Adrenal gland (tissue), 9 donors: ENCODE measurements at regions not wholly inside any gene's neighbourhood (a gene's known extent, or its start where the extent isn't known, plus 50 kb on each side); places are given as distances from the start of the nearest gene placed in this dataset.

ENCODE experiments used
- DNase-seq, 7 donors: peaks; one replicate each; pipeline ENCODE4 v3.0.0-alpha.2; 2019 to 2020
- H3K27ac ChIP-seq, 5 donors: fragments of 200-600 bp; sonication (generic) in 4 of 5; 1 replicate in 3 of 5; 2 replicates in 2 of 5; pipeline versions ENCODE4 v1.5.1 to v1.8.0; 2016 to 2020; ENCODE audit warnings: mild to moderate bottlenecking in 1 of 5
- H3K27me3 ChIP-seq: fragments of 200-600 bp; 2 replicates; pipeline ENCODE4 v1.8.0; 2021
- H3K36me3 ChIP-seq, 2 donors: fragments of 200-600 bp; replicated peaks in 1 of 2; 1 replicate in 1 of 2; 2 replicates in 1 of 2; pipeline versions ENCODE4 v1.5.1 to v1.8.0; 2018 to 2022
- H3K4me1 ChIP-seq, 2 donors: fragments of 200-600 bp; replicated peaks in 1 of 2; 1 replicate in 1 of 2; 2 replicates in 1 of 2; pipeline versions ENCODE4 v1.5.1 to v1.8.0; 2018 to 2021
- H3K4me3 ChIP-seq, 4 donors: fragments of 200-600 bp; sonication (generic) in 3 of 4; one replicate each; pipeline ENCODE4 v1.5.1; 2016 to 2018
- H3K9me3 ChIP-seq, 3 donors: fragments of 200-600 bp; sonication (generic) in 1 of 3; replicated peaks in 1 of 3; 1 replicate in 2 of 3; 2 replicates in 1 of 3; pipeline versions ENCODE4 v1.5.1 to v1.8.0; 2016 to 2021
- POLR2A ChIP-seq, 2 donors: fragments of 450-650 bp; IDR thresholded peaks; one replicate each; pipeline ENCODE4 v1.6.1; 2017; ENCODE audit warnings: antibody characterized with exemption in 2 of 2, mild to moderate bottlenecking in 2 of 2, moderate library complexity in 1 of 2
- WGBS, 4 donors: extraction: QIAGEN DNeasy Blood & Tissue Kit in 2 of 4; methylation state at CpG; one replicate each; pipeline versions ENCODE4 v1.1.5 to v1.1.7; 2013 to 2017; 5-methylcytosine and 5-hydroxymethylcytosine counted together
- intact Hi-C, 2 donors: fragments of 100-400 bp; cut with DNase I; formaldehyde crosslinking; loops; one replicate each; pipeline versions ENCODE4 v1.14.1 to v1.15.0; 2022 to 2023
- TF ChIP-seq, protein P1 (sequence below), 6 experiments: fragments of 450-650 bp in 4 of 6; fragments of 200-600 bp in 2 of 6; sonication (generic) in 1 of 6; IDR thresholded peaks; 1 replicate in 5 of 6; 2 replicates in 1 of 6; pipeline versions ENCODE4 v1.5.1 to v1.8.0; 2016 to 2021; ENCODE audit warnings: antibody characterized with exemption in 6 of 6, mild to moderate bottlenecking in 2 of 6, moderate library complexity in 1 of 6
- donor health status: healthy with polysubstance abuse.
- donor health status: Bipolar disorder and iron deficiency.
- donor health status: DM: yes; HTN: yes; CAD: no.
- donor health status: DM: no; HTN: no; CAD: no.
- donor health status: DM: no; HTN: no; CAD: no.

DNA sequence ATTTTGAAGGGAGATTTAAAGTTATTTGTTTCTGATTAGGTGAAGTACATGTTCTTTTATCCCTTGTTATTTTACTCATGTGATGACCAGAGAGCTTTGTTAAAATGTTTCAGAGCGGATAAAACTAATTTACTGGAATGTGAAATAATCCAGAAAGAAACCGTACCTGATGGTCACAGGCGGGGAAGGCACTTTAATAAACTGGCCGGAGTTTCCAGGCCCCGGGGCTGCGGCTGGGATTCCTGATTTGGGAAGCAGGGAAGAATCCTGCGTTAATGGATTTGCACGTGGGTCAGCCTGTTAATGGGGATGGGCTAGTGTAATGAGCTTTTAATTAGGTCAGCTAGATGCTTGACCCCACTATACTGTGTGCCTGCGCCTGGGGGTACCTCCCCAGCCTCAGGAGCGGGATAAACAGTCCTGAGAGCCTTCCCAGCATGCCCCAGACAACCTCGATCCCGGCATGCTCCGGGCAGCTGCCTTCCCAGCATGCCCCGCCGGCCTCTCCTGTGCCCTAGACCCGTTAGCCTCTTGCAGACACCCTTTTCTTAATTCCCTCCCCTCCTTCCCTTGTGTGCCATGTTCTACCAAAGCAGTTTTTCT, 208.6 kb upstream of the CDKN3 start:
- Histone ChIP-seq H3K27me3 (no peaks in the 10 kb centered on the region), H3K4me3 (no peak overlapping the region), H3K36me3 (no peaks in the 10 kb centered on the region), H3K27ac (no peak overlapping the region), H3K4me1 (no peaks in the 10 kb centered on the region), H3K9me3 (no peaks in the 10 kb centered on the region)
- intact Hi-C loops, result no loop called here
- 88 to 94% (median 91%) methylated on average over 16 of the region's 16 CpGs for WGBS, 4 donors
- TF ChIP-seq, protein P1, sequence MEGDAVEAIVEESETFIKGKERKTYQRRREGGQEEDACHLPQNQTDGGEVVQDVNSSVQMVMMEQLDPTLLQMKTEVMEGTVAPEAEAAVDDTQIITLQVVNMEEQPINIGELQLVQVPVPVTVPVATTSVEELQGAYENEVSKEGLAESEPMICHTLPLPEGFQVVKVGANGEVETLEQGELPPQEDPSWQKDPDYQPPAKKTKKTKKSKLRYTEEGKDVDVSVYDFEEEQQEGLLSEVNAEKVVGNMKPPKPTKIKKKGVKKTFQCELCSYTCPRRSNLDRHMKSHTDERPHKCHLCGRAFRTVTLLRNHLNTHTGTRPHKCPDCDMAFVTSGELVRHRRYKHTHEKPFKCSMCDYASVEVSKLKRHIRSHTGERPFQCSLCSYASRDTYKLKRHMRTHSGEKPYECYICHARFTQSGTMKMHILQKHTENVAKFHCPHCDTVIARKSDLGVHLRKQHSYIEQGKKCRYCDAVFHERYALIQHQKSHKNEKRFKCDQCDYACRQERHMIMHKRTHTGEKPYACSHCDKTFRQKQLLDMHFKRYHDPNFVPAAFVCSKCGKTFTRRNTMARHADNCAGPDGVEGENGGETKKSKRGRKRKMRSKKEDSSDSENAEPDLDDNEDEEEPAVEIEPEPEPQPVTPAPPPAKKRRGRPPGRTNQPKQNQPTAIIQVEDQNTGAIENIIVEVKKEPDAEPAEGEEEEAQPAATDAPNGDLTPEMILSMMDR (IDR thresholded peaks at IDR 0.05), result no peak
- no peak for TF ChIP-seq POLR2A (IDR thresholded peaks at IDR 0.05)
- no peak for DNase-seq

DNA sequence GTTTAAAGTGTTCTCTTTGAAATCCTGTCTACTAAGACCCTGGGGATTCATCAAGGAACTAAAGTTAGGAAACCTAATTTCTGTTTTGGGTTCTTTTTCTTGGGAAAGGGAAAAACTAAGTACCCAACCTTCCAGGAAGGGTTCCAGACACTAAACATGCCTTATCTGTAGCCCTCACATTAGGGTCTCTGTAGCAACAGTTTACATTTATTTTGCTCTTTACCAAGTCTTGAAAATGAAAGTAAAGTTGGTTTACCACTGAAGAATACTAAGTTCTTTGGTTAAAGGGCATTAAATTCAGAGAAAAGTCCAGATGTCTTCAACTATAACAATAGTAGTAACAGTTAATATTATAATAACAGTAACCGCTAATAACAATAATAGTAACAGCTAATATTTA, 207.5 kb upstream of the CDKN3 start:
- WGBS, 4 donors, result 93 to 97% (median 96%) methylated on average over 1 of the region's 1 CpG
- Histone ChIP-seq H3K36me3 (no peaks in the 10 kb centered on the region), H3K4me1 (no peaks in the 10 kb centered on the region), H3K9me3 (no peaks in the 10 kb centered on the region), H3K27ac (no peak overlapping the region), H3K27me3 (no peaks in the 10 kb centered on the region), H3K4me3 (no peak overlapping the region)
- TF ChIP-seq, protein P1 (IDR thresholded peaks at IDR 0.05), result no peak
- TF ChIP-seq POLR2A (IDR thresholded peaks at IDR 0.05), result no peak
- intact Hi-C loops, result no loop called here
- DNase-seq, result no peak

DNA sequence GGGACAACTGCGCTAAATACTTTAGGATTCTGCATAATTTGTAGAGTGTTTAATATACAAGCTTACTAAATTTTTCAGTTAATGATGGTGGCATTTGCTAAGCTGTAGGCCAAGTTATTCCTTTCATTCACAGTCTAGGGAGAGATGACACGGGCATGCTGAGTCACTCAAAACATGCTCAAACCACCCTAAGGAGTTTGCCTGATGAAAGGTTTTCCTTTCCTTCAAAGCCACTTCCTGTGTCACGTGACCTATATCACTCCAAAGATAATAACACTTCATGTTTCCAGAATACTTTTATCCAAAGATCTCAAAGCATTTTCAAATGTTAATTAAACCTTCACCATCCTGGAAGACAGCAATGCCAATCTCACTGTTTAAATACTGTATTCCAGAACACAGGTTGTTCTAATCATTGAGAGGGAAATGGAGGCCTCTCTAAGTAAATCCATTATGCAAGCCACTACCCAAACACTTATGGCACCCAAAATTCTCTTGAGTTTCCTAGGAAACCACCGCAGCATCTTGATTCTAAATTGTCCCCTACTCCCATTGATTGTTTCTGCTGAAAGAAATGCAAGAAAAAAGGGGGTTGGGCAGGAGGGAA, 207.0 kb upstream of the CDKN3 start:
- no peak for DNase-seq
- TF ChIP-seq POLR2A (IDR thresholded peaks at IDR 0.05), result no peak
- TF ChIP-seq, protein P1 (IDR thresholded peaks at IDR 0.05), result no peak
- Histone ChIP-seq H3K27ac (no peak overlapping the region), H3K36me3 (no peaks in the 10 kb centered on the region), H3K4me1 (no peaks in the 10 kb centered on the region), H3K27me3 (no peaks in the 10 kb centered on the region), H3K4me3 (no peak overlapping the region), H3K9me3 (no peaks in the 10 kb centered on the region)
- intact Hi-C loops, result no loop called here
- WGBS, 4 donors, result 59 to 68% (median 63%) methylated on average over 4 of the region's 4 CpGs

DNA sequence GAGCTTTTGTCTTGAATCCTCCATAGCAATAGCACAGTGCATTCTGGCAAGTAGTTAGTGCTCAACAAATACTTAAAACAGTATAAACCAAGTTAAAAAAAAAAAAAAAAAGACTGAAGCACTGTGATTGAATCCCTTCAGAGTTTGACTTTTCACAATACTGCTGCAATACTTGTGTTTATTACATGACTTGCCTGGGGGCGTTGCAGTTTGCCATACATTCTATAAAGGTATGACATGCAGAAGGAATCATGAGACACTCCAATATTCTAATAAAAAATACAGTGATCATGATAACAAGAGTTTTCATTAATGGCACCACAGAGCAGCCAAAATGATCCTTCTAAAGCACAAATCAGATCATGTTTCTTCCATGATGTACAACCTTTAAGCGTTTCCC, 205.0 kb upstream of the CDKN3 start:
- DNase-seq, result no peak
- H3K4me1 ChIP-seq, result no peaks in the 10 kb centered on the region
- H3K4me3 ChIP-seq, result no peak overlapping the region
- no peaks in the 10 kb centered on the region for H3K9me3 ChIP-seq
- no peaks in the 10 kb centered on the region for H3K27me3 ChIP-seq
- intact Hi-C loops, result no loop called here
- 47 to 89% (median 63%) methylated on average over 2 of the region's 2 CpGs for WGBS, 4 donors
- TF ChIP-seq POLR2A (IDR thresholded peaks at IDR 0.05), result no peak
- TF ChIP-seq, protein P1 (IDR thresholded peaks at IDR 0.05), result no peak
- H3K36me3 ChIP-seq, result no peaks in the 10 kb centered on the region
- no peak overlapping the region for H3K27ac ChIP-seq
